Epithelial cell of proximal tubule (primary cell): ENCODE measurements at regions not wholly inside any gene's neighbourhood (a gene's known extent, or its start where the extent isn't known, plus 50 kb on each side); places are given as distances from the start of the nearest gene placed in this dataset.

Source experiments
- DNase-seq: peaks from one replicate; pipeline ENCODE4 v3.0.0-alpha.2; 2011; ENCODE audit warnings: low read depth
- H3K4me3 ChIP-seq: 2 replicates; pipeline ENCODE4 v1.5.1; 2011; ENCODE audit warnings: low read depth, mild to moderate bottlenecking, low read length
- CTCF ChIP-seq: conservative IDR thresholded peaks from 2 replicates; pipeline ENCODE4 v1.5.1; 2012; ENCODE audit warnings: low read depth, mild to moderate bottlenecking, low read length

- H3K4me3 ChIP-seq: no peak overlapping the region
- no peak for TF ChIP-seq CTCF
- no peak for DNase-seq
Observed at GRCh38 chr13:111413407-111414187, 93.2 kb downstream of the TEX29 start.

- H3K4me3 ChIP-seq: no peak overlapping the region
- DNase-seq: no peak
- TF ChIP-seq CTCF: no peak
Observed at GRCh38 chr13:111414341-111414740, 93.9 kb downstream of the TEX29 start.

GRCh38 chr13:111415246-111415645 is 94.8 kb downstream of the TEX29 start:
- H3K4me3 ChIP-seq: no peak overlapping the region
- DNase-seq: no peak
- TF ChIP-seq CTCF: no peak

GRCh38 chr13:111415765-111416164 is 95.3 kb downstream of the TEX29 start:
- no peak for TF ChIP-seq CTCF
- H3K4me3 ChIP-seq: no peak overlapping the region
- no peak for DNase-seq

GRCh38 chr13:111418101-111418500 is 97.7 kb downstream of the TEX29 start:
- no peak for TF ChIP-seq CTCF
- H3K4me3 ChIP-seq: no peak overlapping the region
- no peak for DNase-seq

GRCh38 chr13:111420113-111420876 is 99.9 kb downstream of the TEX29 start:
- H3K4me3 ChIP-seq: no peak overlapping the region
- no peak for DNase-seq
- TF ChIP-seq CTCF: no peak
